ENCODE measurements at regions not wholly inside any gene's neighbourhood (a gene's known extent, or its start where the extent isn't known, plus 50 kb on each side); places are given as distances from the start of the nearest gene placed in this dataset.

- peaks cover 4% of the 10 kb centered on the region for H3K27me3 Mint-ChIP-seq (ENCODE audit: unreplicated experiment)
- peaks cover 3% of the 10 kb centered on the region for H3K4me1 Mint-ChIP-seq (ENCODE audit: unreplicated experiment)
- peak overlapping the region; percentile 88 for H3K4me3 Mint-ChIP-seq (ENCODE audit: unreplicated experiment)
- no peak for TF ChIP-seq CTCF (IDR thresholded peaks at IDR 0.05; ENCODE audit: unreplicated experiment)
- no peaks in the 10 kb centered on the region for H3K36me3 Mint-ChIP-seq (ENCODE audit: low read depth, unreplicated experiment)
- H3K27ac Mint-ChIP-seq (ENCODE audit: unreplicated experiment), result no peak overlapping the region
- peak; percentile 82 for DNase-seq (ENCODE audit: low spot score)
- H3K9me3 Mint-ChIP-seq (ENCODE audit: unreplicated experiment), result no peaks in the 10 kb centered on the region
Measured at GRCh38 chr18:70464343-70465114, 175.7 kb downstream of the SOCS6 start.

DNA sequence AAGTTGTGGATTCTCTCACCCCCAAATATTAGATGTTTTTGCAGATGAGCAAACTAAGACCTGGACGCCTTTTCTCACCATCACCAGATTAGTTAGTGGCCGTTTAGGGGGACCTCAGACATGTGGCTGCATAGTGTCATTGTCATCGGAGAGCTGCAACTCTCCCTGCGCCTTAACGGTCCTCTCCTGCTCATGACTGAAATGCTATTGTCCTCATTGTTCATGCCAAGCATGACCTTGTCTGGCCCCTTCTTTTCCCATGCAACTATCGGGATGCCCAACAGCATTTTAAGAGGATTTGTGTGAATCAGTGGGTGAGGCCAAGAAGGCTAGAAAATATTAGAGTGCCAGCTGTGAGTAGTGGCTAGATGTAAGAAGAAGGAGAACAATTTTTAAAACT is 174.2 kb downstream of the SOCS6 start:
- DNase-seq (ENCODE audit: low spot score), result no peak
- Mint-ChIP-seq H3K27me3 (ENCODE audit: unreplicated experiment) (peaks cover 1% of the 10 kb centered on the region), H3K9me3 (ENCODE audit: unreplicated experiment) (no peaks in the 10 kb centered on the region), H3K4me1 (ENCODE audit: unreplicated experiment) (peaks cover 3% of the 10 kb centered on the region), H3K27ac (ENCODE audit: unreplicated experiment) (no peak overlapping the region), H3K4me3 (ENCODE audit: unreplicated experiment) (no peak overlapping the region), H3K36me3 (ENCODE audit: low read depth, unreplicated experiment) (no peaks in the 10 kb centered on the region)
- TF ChIP-seq CTCF (IDR thresholded peaks at IDR 0.05; ENCODE audit: unreplicated experiment), result no peak

DNA sequence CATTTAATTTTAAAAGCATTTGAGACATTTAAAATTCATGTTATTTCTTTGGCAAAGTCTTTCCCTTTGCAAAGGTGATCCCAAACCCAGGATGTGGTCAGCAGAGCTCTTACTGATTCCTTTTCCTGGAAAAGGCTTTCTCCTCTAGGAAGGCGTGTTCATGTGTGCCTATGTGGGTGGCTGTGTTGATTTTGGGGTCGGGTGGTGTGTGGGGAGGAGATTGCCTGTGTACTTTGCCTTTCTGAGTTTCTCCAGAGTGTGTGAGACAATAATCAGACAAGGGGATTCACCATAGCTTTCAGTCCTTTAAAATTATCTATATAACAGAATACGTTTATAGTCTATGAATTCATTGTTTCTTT is 173.2 kb downstream of the SOCS6 start:
- H3K4me3 Mint-ChIP-seq (ENCODE audit: unreplicated experiment), result no peak overlapping the region
- H3K4me1 Mint-ChIP-seq (ENCODE audit: unreplicated experiment), result peaks cover 3% of the 10 kb centered on the region
- no peaks in the 10 kb centered on the region for H3K36me3 Mint-ChIP-seq (ENCODE audit: low read depth, unreplicated experiment)
- H3K27me3 Mint-ChIP-seq (ENCODE audit: unreplicated experiment), result peaks cover 1% of the 10 kb centered on the region
- H3K27ac Mint-ChIP-seq (ENCODE audit: unreplicated experiment), result no peak overlapping the region
- DNase-seq (ENCODE audit: low spot score), result no peak
- H3K9me3 Mint-ChIP-seq (ENCODE audit: unreplicated experiment), result no peaks in the 10 kb centered on the region
- no peak for TF ChIP-seq CTCF (IDR thresholded peaks at IDR 0.05; ENCODE audit: unreplicated experiment)

GRCh38 chr18:70461323-70462077 is 172.7 kb downstream of the SOCS6 start:
- Mint-ChIP-seq H3K27me3 (ENCODE audit: unreplicated experiment) (peaks cover 1% of the 10 kb centered on the region), H3K27ac (ENCODE audit: unreplicated experiment) (no peak overlapping the region), H3K4me3 (ENCODE audit: unreplicated experiment) (no peak overlapping the region), H3K9me3 (ENCODE audit: unreplicated experiment) (no peaks in the 10 kb centered on the region), H3K36me3 (ENCODE audit: low read depth, unreplicated experiment) (no peaks in the 10 kb centered on the region), H3K4me1 (ENCODE audit: unreplicated experiment) (peaks cover 3% of the 10 kb centered on the region)
- DNase-seq (ENCODE audit: low spot score), result no peak
- TF ChIP-seq CTCF (IDR thresholded peaks at IDR 0.05; ENCODE audit: unreplicated experiment), result no peak

DNA sequence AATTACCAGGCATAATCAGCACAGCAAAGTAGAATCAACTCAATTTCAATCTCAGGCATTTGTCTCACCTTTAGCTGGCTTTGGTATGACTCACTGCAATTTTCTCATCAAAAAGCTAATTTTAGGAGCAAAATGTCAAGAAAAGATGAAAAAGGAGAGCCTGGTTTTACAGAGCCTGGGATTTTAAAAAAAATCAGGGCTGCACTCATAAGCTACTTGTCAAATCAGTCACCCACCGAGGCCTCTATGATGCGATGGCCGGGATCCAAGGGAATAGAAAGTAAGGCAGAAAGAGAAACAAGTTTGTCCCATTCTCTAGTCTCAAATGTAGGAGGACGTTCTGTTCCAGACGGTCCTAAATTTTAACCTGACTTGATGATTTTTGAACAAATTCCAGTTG is 170.9 kb downstream of the SOCS6 start:
- Mint-ChIP-seq H3K27ac (ENCODE audit: unreplicated experiment) (no peak overlapping the region), H3K36me3 (ENCODE audit: low read depth, unreplicated experiment) (no peaks in the 10 kb centered on the region), H3K27me3 (ENCODE audit: unreplicated experiment) (no peaks in the 10 kb centered on the region), H3K9me3 (ENCODE audit: unreplicated experiment) (no peaks in the 10 kb centered on the region), H3K4me3 (ENCODE audit: unreplicated experiment) (no peak overlapping the region), H3K4me1 (ENCODE audit: unreplicated experiment) (peaks cover 2% of the 10 kb centered on the region)
- no peak for DNase-seq (ENCODE audit: low spot score)
- TF ChIP-seq CTCF (IDR thresholded peaks at IDR 0.05; ENCODE audit: unreplicated experiment), result no peak

Measured in endothelial cell (in vitro differentiated cells).